HG02970 (cell line): ENCODE measurements at regions not wholly inside any gene's neighbourhood (a gene's known extent, or its start where the extent isn't known, plus 50 kb on each side); places are given as distances from the start of the nearest gene placed in this dataset.

Experiments
- ATAC-seq: cut with Tn5 transposase; IDR thresholded peaks from one replicate; pipeline ENCODE4 v1.9.1; 2021; ENCODE audit warnings: mild to moderate bottlenecking, moderate library complexity, moderate number of reproducible peaks; ENCODE audit not compliant: unreplicated experiment, low FRiP score

- ATAC-seq: no peak
Measured at GRCh38 chr5:175202463-175203068, 241.4 kb downstream of the DRD1 start.

- ATAC-seq: no peak
Measured at GRCh38 chr5:175201393-175201792, 242.6 kb downstream of the DRD1 start.

DNA sequence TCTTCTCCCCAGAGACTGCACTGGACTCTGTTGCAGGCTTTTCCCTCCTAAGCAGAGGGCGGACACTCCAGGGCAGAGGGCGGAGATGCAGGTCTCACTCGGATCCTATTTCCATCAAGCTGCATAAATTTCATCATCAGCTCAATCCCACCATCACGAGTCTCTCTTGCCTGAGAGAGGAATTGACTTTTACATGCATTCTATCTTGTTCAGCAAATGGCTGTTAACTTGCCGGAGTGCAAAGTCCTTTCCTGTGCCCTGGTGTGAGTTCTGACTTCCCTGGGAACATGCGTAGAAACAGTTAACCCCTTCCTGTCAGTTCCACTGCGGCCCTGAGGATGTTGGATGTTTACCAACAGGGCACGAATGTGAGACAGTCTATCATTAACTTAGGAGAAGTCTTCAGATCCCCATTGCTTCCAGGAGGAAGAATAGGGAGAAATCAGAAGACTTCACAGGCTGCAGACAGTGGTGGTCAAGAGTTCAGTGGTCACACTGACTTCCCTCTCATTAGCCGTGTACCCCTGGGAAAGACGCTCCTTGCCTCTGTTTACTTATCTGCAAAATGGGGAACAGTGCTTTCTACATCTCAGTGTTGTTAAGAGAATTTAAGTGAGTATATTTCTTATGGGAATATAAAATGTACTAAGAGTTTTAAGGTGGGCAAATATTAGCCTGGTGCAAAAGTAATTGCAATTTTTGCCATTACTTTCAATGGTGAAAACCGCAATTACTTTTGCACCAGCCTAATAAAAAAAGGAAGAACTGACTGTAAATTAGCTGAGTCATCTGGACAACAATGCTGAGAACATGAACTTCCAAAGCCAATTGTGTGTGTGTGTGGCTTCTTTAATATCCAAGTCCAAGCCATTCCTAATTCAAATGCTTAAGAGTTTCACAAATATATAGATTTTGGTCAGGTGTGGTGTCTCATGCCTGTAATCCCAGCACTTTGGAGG lies 248.0 kb downstream of the DRD1 start:
- no peak for ATAC-seq

DNA sequence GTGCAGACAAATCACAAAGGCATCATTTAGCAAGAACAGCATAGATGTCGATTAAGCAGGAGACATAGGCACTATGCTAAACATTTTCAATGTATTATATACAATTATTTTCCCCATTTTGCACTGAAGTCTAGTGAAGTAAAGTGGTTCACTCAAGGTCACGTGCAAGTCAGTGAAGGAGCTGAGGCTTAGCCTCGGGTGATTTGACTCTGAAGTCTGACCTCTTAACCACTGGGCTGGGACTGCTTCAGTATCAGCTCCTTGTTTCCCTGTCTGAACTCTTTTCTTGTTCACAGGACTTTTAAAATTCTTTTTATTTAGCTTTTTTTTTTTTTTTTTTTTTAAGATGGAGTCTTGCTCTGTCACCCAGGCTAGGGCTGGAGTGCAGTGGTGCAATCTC lies 262.7 kb downstream of the DRD1 start:
- ATAC-seq: no peak

- no peak for ATAC-seq
Measured at GRCh38 chr5:175170899-175171298, 273.1 kb downstream of the DRD1 start.

- no peak for ATAC-seq
Measured at GRCh38 chr5:175168882-175169507, 275.0 kb downstream of the DRD1 start.

GRCh38 chr5:175166026-175166425 lies 278.0 kb downstream of the DRD1 start:
- ATAC-seq: no peak

DNA sequence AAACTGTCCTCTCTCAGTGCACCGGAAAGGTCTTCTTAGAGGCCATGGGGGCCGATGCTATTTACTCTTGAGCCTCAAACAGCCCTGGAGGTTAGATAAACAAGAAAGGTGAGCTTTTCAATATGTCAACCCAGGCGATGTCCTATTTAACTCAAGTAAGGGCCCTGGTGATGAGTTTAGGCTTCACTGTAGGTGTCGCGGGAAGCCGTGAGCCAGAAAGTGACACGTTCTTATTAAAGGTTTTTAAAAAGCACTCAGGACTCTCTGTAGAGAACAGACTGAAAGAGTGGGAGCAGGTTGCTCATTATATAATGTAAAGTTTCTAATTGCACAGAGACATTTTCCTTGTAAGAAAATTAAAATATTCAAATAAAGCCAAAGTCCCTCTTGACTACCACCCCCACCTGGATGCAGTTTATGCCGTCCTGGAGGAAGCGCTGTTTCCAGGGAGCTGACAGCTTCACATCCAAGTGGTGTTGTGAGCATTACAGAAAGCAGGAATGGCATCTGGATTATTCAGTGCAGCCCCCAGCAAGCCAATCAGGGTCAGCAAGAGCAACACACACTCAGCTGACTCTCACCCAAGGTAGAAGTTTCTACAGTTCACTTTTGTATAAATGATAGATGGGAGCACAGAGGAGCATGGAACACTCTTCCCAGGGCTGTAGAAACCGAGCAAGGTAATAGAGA lies 280.3 kb downstream of the DRD1 start:
- ATAC-seq: no peak

DNA sequence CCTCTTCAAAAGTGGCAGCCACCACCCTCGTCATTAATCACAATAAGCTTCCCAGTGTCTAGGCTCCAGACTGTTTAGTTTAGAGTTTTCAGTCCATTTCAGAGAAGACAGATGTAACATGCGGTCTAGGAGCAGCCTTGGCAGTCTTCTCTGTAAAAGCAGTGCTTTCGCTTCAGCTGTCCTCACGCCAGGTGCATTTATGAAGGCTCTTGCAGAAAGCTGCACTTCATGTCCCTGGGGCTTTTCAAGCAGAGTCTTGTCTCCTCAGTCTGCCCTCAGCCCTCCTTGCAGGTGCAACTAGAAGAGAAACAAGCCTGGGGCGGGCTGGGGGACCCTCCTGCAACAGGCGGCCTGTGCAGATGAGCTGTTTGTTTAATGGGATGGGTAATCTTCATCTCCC lies 281.9 kb downstream of the DRD1 start:
- ATAC-seq: no peak

GRCh38 chr5:175159956-175160355 lies 284.0 kb downstream of the DRD1 start:
- no peak for ATAC-seq

DNA sequence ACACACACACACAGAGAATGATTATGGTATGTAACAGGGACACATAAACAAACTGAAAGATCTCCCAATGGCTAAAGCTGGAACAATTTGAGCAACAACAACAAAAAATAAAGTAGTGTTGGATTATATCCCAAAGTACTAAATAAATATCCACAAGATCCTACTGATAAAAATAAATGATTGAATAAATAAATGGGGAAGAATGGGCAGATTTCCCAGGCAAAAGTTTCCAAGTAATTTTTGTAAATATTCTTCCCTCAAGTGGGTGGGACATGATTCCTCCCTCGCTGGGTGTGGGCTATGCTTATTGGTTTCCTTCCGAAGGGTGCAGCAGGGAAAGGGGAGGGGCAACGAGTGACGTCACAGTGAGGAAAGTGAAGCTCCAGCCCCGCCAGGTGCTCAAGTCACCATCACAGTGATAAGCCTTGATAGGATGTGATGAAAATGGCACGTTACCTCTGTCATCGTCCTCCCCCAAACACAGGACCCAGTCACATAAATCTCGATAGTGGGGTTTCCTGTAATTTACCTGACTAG lies 295.3 kb downstream of the DRD1 start:
- ATAC-seq: no peak

DNA sequence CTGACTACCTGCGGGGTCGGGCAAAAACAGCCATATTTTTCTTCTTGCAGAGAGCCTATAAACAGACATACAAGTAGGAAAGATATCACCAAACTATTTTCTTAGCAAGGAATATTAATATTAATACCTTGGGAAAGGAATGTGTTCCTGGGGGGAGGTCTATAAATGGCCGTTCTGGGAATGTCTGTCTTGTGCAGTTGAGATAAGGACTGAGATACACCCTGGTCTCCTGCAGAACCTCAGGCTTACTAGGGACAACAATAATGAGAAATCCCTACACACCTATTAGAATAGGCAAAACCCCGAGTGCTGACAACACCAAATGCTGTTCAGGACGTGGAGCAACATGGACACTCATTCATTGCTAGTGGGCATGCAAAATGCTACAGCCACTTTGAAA lies 297.2 kb downstream of the DRD1 start:
- no peak for ATAC-seq

DNA sequence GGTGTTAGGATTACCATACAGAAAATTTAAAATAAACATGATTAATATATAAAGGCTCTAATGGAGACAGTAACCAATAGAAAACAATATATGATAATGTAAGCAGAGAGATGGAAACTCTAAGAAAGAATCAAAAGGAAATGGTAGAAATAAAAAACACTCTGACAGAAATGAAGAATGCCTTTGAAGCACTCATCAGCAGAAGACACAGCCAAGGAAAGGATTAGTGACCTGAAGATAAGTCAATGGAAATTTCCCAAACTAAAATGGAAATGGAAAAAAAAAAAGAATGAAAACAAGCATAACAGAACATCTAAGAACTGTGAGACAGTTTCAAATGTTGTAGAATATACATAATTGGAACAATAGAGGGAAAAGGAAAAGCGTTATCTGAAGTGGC lies 302.6 kb downstream of the DRD1 start:
- no peak for ATAC-seq

DNA sequence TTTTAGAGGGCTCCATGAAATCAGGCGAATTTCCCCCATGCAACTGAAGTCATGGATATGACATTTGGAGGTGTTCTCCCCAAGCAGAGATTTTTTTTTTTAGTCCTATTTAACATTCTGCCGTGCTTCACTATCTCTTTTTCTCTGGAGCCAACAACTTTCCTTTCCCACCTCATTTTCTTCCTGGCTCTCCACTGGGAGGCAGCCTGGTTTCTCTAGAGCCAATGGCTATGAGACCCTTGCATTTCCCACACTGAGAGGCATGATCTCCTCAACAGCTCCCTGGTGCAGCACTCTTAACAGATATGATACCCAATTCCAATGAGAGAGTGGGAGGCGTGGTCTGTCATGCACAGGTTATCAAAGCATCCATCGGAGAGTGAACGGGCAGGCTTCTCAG lies 310.8 kb downstream of the DRD1 start:
- ATAC-seq: no peak

DNA sequence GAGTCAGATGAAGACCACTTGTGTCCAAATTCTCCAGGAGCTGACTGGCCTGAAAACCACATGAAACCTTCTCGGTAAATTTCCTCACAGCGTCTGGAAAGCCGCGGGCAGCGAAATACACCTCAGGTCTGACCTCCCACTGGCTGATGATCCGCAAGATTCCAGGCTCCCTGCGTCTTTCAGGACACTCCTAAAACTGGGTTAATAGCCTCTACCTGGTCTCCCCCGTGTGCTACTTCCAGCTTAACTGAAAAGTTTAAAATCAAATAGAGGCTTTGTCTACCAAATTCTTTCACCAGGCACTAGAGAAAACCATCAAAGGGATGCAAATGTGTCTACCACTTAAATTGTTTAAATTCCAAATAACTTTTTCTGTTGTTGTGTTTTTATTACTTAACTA lies 312.6 kb downstream of the DRD1 start:
- ATAC-seq: no peak

GRCh38 chr5:175129619-175130018 lies 314.4 kb downstream of the DRD1 start:
- ATAC-seq: no peak

GRCh38 chr5:175129121-175129520 lies 314.9 kb downstream of the DRD1 start:
- no peak for ATAC-seq

DNA sequence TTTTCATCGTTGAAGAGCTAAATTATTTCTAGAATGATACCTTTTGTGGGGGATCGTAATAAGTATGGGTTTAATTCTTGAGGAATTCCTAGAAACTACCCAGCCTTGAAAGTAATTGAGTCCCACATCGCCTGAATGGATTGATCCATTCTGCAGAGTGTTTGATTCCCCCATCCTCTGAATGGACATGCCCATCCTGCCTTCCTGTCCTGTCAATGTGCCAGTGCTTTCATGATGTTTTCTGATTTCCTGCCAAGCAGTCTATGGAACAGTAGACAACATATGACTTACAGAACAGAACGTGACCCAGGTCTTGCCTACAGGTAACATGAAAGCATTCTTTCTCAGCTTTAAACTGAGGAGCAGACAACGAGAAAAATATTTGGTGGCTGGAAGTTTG lies 319.2 kb downstream of the DRD1 start:
- no peak for ATAC-seq

GRCh38 chr5:175124251-175124813 lies 319.6 kb downstream of the DRD1 start:
- ATAC-seq: no peak

DNA sequence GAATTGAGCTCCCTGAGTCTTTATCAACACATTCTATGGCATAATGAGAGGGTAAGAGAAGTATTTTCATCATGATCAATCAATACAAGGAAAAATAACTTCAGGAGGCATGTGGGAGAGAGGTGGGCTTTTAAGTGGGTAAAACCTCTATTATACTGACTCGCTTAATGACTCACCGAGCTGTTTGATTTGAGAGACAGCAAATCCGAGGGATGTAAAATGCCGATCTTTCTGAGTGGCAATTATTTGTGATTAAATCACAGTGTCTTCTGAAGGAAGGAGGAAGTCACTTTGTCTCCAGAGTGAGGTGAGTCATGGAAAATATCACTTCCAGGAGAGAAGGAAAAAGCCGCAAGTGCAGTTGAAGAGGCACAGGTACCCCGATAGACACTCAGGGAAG lies 320.4 kb downstream of the DRD1 start:
- ATAC-seq: no peak
